Omental fat pad (tissue), 3 donors: ENCODE measurements at regions not wholly inside any gene's neighbourhood (a gene's known extent, or its start where the extent isn't known, plus 50 kb on each side); places are given as distances from the start of the nearest gene placed in this dataset.

Experiments
- ATAC-seq: fragments of 150-250 bp; one replicate; pipeline ENCODE4 v1.9.1; 2016; ENCODE audit warnings: mild to moderate bottlenecking, moderate library complexity; ENCODE audit not compliant: low FRiP score
- DNase-seq: peaks from one replicate; pipeline ENCODE4 v3.0.0-alpha.2; 2019; ENCODE audit warnings: low spot score
- TF ChIP-seq, protein P1 (sequence below), 3 donors: fragments of 450-650 bp; IDR thresholded peaks; one replicate each; pipeline ENCODE4 v1.5.1; 2016 to 2017; ENCODE audit warnings: antibody characterized with exemption in 3 of 3, mild to moderate bottlenecking in 3 of 3, moderate library complexity in 2 of 3

- DNase-seq (no peak), ATAC-seq (no peak)
- TF ChIP-seq, protein P1, sequence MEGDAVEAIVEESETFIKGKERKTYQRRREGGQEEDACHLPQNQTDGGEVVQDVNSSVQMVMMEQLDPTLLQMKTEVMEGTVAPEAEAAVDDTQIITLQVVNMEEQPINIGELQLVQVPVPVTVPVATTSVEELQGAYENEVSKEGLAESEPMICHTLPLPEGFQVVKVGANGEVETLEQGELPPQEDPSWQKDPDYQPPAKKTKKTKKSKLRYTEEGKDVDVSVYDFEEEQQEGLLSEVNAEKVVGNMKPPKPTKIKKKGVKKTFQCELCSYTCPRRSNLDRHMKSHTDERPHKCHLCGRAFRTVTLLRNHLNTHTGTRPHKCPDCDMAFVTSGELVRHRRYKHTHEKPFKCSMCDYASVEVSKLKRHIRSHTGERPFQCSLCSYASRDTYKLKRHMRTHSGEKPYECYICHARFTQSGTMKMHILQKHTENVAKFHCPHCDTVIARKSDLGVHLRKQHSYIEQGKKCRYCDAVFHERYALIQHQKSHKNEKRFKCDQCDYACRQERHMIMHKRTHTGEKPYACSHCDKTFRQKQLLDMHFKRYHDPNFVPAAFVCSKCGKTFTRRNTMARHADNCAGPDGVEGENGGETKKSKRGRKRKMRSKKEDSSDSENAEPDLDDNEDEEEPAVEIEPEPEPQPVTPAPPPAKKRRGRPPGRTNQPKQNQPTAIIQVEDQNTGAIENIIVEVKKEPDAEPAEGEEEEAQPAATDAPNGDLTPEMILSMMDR (IDR thresholded peaks at IDR 0.05), result no peak
Observed at GRCh38 chr13:54177466-54177865, 1148.9 kb downstream of the OLFM4 start.

- TF ChIP-seq, protein P1 (IDR thresholded peaks at IDR 0.05), result no peak
- ATAC-seq, result no peak
- DNase-seq, result no peak
Observed at GRCh38 chr13:54183166-54183565, 1154.6 kb downstream of the OLFM4 start.

GRCh38 chr13:54183728-54184127 lies 1155.1 kb downstream of the OLFM4 start:
- DNase-seq (no peak), ATAC-seq (no peak)
- TF ChIP-seq, protein P1 (IDR thresholded peaks at IDR 0.05), result no peak

- TF ChIP-seq, protein P1 (IDR thresholded peaks at IDR 0.05), result no peak
- ATAC-seq (no peak), DNase-seq (no peak)
Observed at GRCh38 chr13:54184576-54184975, 1156.0 kb downstream of the OLFM4 start.

GRCh38 chr13:54185101-54185500 lies 1156.5 kb downstream of the OLFM4 start:
- TF ChIP-seq, protein P1 (IDR thresholded peaks at IDR 0.05), result no peak

DNA sequence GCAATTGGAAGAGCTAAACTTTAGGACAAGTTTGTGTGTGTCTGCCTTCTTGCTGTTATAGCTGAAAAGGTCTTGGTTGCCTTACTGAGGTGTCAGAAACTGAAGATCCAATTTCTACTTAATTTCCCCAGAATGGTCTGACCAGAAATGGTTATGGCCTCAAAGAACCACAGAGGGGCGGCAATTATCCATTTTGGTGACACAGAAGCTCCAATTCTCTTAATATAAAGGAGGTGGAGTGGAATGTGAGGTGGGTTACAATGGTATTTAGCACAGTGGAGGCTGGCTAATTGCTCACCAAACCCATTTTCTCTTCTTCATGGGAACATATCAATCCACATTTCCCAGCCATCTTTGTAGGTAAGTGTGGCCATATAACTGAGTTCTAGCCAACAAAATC lies 1157.2 kb downstream of the OLFM4 start:
- ATAC-seq (no peak), DNase-seq (no peak)
- TF ChIP-seq, protein P1 (IDR thresholded peaks at IDR 0.05), result no peak

More at GRCh38 chr13:54185101-54185500, 1156.5 kb downstream of the OLFM4 start:
- ATAC-seq (no peak), DNase-seq (no peak)

DNA sequence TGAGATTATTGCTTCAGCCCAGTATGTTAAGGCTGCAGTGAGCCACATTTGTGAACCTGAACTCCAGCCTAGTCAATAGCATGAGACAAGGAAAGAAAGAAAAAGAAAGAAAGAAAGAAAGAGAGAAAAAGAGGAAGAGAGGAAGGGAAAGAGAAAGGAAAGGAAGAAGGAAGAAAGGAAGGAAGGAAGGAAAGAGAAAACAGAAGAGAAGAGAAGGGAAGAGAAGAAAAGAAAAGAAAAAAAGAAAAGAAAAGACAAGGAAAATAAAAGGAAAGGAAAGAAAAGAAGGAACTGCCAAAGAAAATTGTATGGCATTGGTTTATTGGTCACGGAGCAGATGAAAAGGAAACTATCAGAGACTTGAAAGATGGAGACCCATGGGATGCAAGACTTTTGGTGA lies 1158.8 kb downstream of the OLFM4 start:
- DNase-seq (no peak), ATAC-seq (no peak)
- TF ChIP-seq, protein P1 (IDR thresholded peaks at IDR 0.05), result no peak
